Activated naive CD4-positive, alpha-beta T cell (primary cell): ENCODE measurements at regions not wholly inside any gene's neighbourhood (a gene's known extent, or its start where the extent isn't known, plus 50 kb on each side); places are given as distances from the start of the nearest gene placed in this dataset.
A peak's percentile ranks its signal among the peaks of the same experiment; 100 is the strongest.
"Not testable (repeated sequence)": the region's sequence is repeated elsewhere in the genome, so short reads cannot be mapped to it uniquely, and the experiment has no call there.

Source experiments
- DNase-seq, 4 experiments: peaks; one replicate each; lab custom pipeline; 2025; lab: John Stamatoyannopoulos, UW

- DNase-seq, result no peak
Measured at GRCh38 chr6:156600678-156601077, 176.5 kb upstream of the ARID1B start.

- DNase-seq, result no peak
Measured at GRCh38 chr6:156599978-156600590, 177.1 kb upstream of the ARID1B start.

DNA sequence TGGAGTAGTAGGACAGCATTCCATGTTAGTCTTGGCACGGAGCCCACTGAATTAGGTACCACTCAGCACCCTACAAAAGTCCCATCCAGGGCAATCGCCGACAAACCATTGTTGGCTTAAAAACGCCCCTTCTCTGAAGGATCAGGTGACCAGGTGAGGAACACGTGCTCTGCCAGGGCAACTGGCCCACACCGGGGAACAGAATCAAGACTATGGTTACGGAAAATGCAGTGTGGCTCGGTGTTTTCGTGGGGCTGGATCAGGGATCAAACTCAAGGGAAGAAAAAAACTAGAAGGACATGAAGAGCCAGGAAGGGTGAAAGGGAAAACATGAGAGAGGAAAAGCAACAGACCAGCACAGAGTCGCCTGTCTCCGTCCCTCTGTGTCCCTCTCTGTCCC, 177.8 kb upstream of the ARID1B start:
- no peak for DNase-seq

GRCh38 chr6:156598855-156599180, 178.4 kb upstream of the ARID1B start:
- no peak for DNase-seq

- no peak for DNase-seq
Measured at GRCh38 chr6:156598071-156598854, 178.9 kb upstream of the ARID1B start.

GRCh38 chr6:156597095-156597494, 180.1 kb upstream of the ARID1B start:
- no peak for DNase-seq

DNA sequence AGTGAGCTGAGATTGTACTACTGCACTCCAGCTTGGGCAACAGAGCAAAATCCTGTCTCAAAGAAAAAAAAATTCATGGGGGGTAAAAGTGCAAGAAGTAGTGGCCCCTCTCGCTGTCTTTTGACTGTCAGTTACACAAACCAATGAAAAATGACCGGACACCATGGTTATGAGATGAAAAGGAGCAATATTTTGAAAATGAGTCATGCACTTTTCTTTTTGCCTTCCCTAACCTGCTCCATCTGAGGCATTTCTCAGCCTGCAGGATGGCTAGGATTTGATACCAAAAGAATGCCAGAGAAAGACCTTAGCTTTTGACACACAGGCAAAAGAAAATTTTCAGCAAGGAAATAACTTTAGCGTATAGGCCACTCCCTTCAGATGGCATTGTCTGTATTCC, 181.7 kb upstream of the ARID1B start:
- DNase-seq, result no peak

- no peak for DNase-seq
Measured at GRCh38 chr6:156593893-156594292, 183.3 kb upstream of the ARID1B start.

DNA sequence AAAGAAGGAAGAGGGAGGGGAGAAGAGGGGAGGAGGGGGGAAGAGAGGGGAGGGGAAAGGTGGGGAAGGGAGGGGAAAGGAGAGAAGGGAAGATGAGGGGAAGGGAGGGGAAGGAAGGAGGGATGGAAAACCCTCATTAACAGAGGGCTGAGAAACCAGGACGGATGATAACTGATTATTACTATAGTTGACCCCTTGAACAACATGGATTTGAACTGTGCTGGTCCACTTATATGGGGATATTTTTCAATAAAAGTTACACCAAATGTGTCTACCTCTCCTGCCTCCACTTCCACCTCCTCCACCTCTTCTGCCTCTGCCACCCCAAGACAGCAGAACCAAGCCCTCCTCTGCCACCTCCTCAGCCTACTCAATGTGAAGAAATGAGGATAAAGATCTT, 184.1 kb upstream of the ARID1B start:
- no peak for DNase-seq

GRCh38 chr6:156590482-156590881, 186.7 kb upstream of the ARID1B start:
- DNase-seq, result no peak

GRCh38 chr6:156589281-156589680, 187.9 kb upstream of the ARID1B start:
- DNase-seq, result no peak

GRCh38 chr6:156587751-156588301, 189.4 kb upstream of the ARID1B start:
- DNase-seq, result no peak

GRCh38 chr6:156587071-156587470, 190.1 kb upstream of the ARID1B start:
- no peak for DNase-seq

DNA sequence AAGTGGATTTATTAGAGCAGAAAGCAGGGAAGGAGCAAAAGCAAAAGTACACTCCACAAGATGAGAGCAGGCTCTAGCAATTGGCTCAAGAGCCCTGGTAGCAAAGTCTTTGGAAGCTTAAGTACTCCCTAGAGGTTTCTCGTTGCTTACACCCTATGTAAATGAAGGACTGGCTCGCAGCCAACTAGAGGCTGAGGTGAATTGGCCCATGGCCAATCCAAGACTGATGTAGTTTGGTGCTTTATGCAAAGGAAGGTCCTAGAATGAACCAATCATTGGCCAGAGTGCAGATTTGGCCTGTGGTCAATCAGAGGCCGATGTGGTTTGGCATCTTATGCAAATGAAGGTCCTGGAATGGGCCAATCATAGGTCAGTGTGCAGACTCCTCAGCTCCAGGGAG, 191.3 kb upstream of the ARID1B start:
- DNase-seq, result no peak

DNA sequence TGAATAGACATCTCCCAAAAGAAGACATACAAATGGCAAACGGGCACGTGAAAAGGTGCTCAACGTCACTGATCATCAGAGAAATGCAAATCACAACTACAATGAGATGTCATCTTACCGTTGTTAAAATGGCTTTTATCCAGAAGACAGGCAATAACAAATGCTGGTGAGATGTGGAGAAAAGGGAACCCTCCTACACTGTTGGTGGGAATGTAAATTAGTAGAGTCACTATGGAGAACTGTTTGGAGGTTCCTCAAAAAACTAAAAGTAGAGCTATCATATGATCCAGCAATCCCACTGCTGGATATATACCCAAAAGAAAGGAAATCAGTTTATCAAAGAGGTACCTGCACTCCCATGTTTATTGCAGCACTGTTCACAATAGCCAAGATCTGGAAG, 193.1 kb upstream of the ARID1B start:
- not testable (repeated sequence) for DNase-seq

DNA sequence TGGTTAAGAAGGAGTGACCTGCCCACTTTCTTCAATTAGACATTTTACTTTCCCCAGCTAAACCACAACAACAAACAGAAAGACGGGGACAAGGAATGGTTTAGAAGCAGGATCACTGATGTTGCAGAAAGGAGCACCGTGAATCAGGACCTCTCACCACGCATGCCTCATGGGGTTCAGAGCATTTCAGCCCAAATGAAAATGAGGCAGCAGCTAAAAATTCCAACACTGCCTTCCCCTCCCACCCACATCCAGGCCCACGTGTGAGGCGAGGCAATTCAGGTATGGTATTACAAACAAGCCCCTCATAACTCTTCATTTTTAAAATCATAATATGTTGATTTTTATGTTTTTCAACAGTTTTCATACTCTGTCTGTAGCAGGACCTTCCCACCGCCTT, 194.1 kb upstream of the ARID1B start:
- DNase-seq, result no peak

DNA sequence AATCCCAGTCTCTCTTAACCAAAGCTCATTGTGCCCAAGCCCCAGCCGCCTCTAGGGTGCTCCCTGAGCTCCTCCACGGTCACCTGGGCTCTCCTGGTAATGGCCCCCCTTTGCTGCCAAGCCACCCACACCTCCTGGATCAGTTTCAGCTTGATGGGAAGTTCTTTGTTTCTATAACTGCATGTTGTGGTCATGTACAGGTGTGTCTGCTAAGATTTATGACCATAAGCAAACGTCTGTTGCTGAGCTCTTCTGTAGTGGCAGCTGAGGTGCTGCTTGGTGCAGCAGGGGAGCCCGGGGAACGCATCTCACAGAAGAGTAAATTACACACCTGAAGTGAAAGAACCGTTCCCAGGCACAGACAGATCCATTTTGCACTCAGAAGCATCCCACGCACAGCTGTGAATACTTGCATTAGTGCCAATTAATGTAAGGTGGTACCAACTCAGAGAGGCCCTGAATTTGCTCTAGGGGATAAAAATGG, 194.6 kb upstream of the ARID1B start:
- DNase-seq, result no peak

- no peak for DNase-seq
Measured at GRCh38 chr6:156579564-156579963, 197.6 kb upstream of the ARID1B start.

DNA sequence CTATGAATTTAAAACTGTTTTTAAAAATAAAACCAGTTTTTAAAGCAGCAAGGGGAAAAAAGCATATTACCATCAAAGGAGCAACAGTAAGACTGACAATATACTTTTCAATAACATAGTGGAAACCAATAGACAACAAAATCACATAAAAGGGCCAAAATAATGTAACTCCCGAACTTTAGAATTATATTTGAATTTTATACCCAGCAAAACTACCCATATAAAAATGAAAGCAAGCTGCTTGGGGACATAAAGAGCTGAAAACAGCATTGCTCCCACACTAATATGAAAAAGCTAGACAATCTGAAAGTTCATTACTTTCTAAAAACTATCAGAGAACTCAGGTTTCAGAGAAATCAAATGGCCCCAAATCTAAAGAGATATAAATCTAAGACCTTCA, 199.4 kb upstream of the ARID1B start:
- DNase-seq, result no peak

- no peak for DNase-seq
Measured at GRCh38 chr6:156575361-156575760, 201.8 kb upstream of the ARID1B start.

DNA sequence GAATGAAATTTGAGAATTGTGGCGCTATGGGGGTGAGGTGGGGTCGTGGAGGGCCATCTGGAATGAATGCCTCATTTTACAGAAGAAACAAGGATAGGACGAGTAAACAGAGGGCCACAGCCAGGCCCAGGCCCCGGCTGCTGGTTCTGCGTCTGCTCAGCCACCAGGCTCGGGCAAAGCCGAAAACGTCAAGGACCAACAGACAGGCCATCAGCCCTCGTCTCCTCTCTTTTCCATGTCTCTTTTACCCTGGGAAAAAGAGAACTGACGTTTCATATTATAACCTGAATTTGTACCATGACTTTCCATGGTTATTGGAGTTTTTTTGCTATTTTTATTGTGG, 212.4 kb upstream of the ARID1B start:
- DNase-seq, result no peak

DNA sequence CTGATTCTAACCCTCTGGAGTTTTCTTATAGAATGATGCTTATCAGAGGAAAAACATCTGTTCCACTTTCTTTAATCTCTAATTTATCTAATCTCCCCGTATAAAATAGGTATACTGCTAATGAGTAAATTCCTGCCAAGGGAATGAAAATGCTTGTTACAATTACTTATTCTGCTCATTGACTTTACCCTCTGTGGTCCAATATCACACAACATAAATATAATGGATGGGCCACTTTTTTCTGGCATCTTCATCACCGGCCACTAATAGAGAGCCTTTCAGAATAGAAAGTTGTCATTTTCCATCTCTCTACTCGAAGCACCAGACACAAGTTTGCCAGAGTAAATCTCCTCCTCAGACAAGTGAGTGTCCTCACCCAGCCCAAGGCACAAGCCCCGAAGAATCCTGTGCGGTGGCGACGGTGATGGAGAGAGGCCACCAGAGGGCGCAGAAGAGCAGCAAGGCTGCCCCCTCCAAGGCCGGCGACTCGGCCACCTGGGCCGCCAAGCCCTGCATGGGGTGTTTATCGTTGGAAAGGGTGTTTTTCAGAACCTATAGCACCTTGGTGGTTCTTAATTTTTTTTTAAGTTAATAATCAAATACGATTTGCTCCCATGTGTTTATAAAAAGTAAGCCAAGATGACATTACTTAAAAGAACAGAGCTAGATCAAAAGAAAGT, 212.9 kb upstream of the ARID1B start:
- DNase-seq, result peak; percentile 50 to 73 (median 68)

DNA sequence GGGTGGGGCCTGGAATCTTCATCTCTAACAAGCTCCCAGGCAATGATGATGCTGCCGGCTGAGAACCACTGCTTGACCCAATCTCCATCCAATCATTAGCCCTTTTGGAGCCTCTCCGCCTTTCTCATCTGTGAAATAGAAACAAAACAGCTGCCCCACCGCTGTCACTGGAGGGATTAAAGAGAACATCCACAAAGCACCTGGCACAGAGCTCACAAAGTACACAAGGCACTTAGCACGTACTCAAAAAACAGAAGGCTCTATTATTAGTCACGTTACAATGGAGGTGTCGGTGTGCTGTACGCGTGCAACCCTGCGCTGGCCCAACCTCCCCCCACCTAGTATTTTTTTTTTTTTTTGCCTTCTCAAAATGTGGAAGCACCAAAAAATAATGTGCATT, 213.5 kb upstream of the ARID1B start:
- no peak for DNase-seq
